HL-60 (cell line): ENCODE measurements at regions not wholly inside any gene's neighbourhood (a gene's known extent, or its start where the extent isn't known, plus 50 kb on each side); places are given as distances from the start of the nearest gene placed in this dataset.

ENCODE experiments used
- CTCF ChIP-seq: IDR thresholded peaks from one replicate; pipeline ENCODE4 v1.5.1; 2011; ENCODE audit warnings: low read length, control low read depth, inconsistent platforms; ENCODE audit not compliant: insufficient read depth
- GABPA ChIP-seq: IDR thresholded peaks from 2 replicates; pipeline ENCODE4 v1.6.1; 2012; ENCODE audit warnings: low read depth
- POLR2AphosphoS5 ChIP-seq: IDR thresholded peaks from 2 replicates; pipeline ENCODE4 v1.6.1; 2012; ENCODE audit warnings: low read depth
- REST ChIP-seq: IDR thresholded peaks from 2 replicates; pipeline ENCODE4 v1.6.1; 2012; ENCODE audit warnings: low read depth; ENCODE audit not compliant: insufficient replicate concordance
- SPI1 ChIP-seq: IDR thresholded peaks from 2 replicates; pipeline ENCODE4 v1.6.1; 2012; ENCODE audit warnings: low read depth, mild to moderate bottlenecking, borderline replicate concordance

- TF ChIP-seq CTCF, result no peak
- no peak for TF ChIP-seq GABPA
- no peak for TF ChIP-seq SPI1
- TF ChIP-seq POLR2AphosphoS5, result no peak
- no peak for TF ChIP-seq REST
Measured at GRCh38 chr1:237953238-237953637, 62.5 kb upstream of the ZP4 start.
